NOMO-1 (cell line): ENCODE measurements at regions not wholly inside any gene's neighbourhood (a gene's known extent, or its start where the extent isn't known, plus 50 kb on each side); places are given as distances from the start of the nearest gene placed in this dataset.

Source experiments
- DNase-seq, 2 experiments: peaks; one replicate each; lab custom pipeline; 2025; ENCODE audit not compliant: unreplicated experiment in 2 of 2; lab: John Stamatoyannopoulos, UW

GRCh38 chr1:80417671-80418070 lies 1383.1 kb upstream of the ADGRL2 start:
- DNase-seq, result no peak

DNA sequence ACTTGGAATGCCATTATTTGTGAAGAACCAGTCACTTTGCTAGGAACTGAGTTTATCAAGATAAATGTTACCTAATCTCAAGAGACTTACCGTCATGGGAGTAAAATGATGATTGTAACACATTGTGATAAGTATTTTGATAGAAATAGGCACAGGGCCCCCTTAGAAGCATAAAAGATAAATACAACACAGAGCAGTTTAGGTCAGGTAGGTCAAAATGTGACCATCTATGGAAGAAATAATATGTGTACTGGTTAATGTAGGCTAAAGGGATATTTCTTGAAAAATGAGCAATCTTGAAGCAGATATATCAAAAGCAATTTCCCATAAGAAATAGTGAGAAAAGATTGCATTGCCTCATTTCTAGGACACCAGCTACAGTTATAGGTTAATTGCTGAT lies 1386.8 kb upstream of the ADGRL2 start:
- DNase-seq, result no peak

- no peak for DNase-seq
Measured at GRCh38 chr1:80410233-80410632, 1390.5 kb upstream of the ADGRL2 start.

DNA sequence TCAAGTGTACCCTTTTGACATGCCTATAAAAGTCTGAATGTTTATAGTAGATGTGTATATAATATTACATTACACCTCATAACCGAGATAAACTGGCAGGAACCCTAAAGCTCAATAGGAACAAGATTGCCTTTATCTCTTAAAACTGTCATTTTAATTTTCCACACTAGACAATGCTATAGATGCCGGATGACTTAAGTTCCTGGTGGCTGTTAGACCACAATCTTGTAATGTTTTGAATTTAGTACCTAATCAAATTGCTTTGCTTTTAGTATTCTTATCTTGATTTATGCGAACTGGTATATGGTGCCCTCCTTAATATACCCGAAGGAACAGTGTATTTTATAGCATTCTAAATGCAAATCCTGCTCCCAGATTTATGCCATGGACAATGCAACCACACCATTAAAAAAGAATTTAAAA lies 1397.0 kb upstream of the ADGRL4 start:
- DNase-seq, result no peak

- DNase-seq, result no peak
Measured at GRCh38 chr1:80402625-80403024, 1396.1 kb upstream of the ADGRL4 start.

GRCh38 chr1:80401757-80402156 lies 1395.2 kb upstream of the ADGRL4 start:
- no peak for DNase-seq

DNA sequence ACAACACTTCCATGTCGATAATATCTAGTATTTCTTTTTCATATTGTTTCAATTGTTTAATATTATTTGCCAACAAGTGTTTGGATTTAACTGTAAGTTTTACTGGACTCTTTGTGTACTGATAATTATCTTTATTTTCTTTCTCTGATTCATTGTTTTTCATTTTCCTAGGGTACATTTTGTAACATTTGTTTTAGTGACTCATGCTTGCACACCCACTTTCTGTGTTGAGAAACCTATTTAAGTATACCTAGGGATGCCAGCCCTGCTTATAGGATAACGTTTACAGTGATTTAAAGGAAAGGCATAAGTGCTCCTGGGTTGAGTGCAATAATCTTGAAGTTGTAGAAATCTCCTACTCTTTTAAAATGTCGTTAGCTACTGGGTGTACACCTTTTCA lies 1386.0 kb upstream of the ADGRL4 start:
- DNase-seq, result no peak

DNA sequence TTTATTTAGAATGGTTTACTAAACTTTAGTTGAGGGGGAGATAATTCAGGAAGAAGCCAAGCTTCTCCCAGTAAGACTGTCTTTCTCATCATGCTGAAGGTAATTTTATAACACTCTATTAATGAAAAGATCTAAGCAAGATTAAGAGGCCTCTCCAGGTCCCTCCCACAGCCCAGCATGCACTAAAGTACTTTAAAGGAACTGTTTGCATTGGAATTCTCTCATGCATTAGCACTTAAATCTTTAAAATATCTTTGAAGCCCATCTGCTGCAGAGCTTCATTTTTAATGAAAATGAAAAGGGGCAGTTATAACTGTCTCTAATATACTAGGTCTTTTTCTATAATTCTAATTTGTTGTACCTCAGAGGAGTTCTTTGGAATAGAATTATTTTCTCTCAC lies 1379.1 kb upstream of the ADGRL4 start:
- no peak for DNase-seq

- no peak for DNase-seq
Measured at GRCh38 chr1:80384959-80385358, 1378.4 kb upstream of the ADGRL4 start.

DNA sequence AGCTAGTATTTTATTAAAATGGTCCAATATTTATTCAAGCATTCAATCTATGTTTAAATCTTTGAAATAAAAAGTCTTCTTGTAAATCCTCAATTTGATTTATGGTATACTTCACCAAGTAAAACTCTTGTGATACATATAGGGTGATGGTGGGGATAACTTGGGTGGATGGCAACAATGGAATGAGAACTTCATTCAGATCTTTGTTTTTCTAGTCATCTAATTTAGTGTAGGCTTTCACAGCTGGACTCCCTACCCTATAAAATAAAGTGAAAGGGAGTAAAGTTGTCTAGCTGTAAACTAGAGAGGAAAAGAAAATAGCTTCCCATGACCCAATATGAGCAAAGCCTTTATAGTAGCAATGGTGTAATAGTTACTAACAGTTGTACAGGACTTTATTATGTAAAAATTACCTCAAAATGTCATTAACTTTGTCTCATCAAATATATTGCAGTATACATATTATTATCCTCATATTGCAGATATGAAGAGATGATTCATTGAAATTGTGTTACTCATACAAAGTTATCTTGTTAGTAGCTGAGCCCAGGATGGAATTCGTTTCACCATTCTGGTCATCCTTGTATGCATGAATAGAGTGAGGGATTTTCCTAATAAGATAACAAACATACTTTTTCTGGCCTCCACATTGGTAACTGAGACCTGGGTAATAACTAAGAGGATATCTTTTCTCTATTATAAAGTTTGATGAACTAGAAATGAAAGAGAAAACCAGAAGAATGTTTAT lies 1377.7 kb upstream of the ADGRL4 start:
- DNase-seq, result no peak

- DNase-seq, result no peak
Measured at GRCh38 chr1:80375662-80376061, 1369.1 kb upstream of the ADGRL4 start.

- DNase-seq, result no peak
Measured at GRCh38 chr1:80375109-80375508, 1368.6 kb upstream of the ADGRL4 start.

DNA sequence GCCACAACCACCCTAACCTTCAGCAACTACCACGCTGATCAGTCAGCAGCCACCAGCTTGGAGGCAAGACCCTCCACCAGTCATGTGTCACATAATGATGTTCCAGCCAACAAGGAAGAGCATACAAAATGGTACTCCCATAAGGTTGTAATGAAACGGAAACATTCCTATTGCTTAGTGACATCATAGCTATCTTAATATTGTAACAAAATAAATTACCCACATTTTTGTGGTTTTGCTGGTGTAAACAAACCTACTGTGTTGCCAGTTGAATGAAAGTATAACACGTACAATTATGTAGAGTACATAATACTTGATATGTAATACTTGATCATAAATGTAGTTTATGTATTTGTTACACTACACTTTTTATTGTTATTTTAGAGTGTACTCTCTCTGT lies 1363.2 kb upstream of the ADGRL4 start:
- DNase-seq, result no peak

DNA sequence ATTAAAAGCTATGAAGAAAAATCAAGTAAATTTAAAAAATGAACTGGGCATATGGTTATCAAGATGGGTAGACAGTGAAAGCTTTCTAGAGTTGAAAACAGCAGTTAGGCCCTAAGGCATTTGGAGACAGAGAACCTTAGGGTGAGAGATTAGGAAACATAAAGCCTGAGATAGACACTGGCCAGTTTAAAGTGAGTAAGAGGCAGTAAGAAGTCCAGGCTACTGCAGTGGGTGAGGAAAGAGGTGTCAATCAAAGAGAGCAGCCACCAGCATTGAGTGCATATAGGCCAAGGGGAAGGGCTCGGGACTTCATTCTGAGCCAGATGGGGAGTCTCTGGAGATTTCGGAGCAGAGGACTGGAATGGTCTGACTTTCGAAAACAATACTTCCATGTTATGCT lies 1360.5 kb upstream of the ADGRL4 start:
- DNase-seq, result no peak

DNA sequence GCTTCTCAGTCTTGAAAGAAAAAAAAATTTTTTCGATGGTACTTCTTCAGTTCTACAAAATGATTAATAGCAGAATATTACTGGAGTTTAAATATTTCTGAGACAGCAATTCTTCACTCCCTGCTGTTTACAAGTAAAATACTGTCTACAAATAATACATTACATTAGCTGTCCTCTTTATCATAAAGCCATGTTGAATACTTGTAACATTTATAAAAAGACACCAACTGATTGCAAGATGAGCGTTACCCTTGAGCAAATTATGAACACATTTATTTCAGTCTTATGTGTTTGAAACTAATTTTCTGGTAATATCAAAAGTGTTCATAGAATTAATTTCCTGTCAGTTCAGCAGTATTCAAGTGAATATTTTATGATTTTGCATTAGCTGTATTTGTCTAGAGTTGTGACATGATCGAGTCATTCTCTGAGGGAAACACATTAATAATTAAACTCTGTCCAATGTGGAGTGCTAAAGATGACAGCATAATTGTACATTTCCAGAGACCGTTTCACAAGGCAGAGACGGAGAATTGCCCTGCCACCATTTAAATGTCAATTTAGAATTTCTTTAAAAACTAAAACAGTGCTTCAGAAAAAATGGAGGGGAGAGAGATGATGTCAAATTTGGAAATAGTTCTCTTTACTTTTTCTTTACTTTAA lies 1359.0 kb upstream of the ADGRL4 start:
- DNase-seq, result no peak

DNA sequence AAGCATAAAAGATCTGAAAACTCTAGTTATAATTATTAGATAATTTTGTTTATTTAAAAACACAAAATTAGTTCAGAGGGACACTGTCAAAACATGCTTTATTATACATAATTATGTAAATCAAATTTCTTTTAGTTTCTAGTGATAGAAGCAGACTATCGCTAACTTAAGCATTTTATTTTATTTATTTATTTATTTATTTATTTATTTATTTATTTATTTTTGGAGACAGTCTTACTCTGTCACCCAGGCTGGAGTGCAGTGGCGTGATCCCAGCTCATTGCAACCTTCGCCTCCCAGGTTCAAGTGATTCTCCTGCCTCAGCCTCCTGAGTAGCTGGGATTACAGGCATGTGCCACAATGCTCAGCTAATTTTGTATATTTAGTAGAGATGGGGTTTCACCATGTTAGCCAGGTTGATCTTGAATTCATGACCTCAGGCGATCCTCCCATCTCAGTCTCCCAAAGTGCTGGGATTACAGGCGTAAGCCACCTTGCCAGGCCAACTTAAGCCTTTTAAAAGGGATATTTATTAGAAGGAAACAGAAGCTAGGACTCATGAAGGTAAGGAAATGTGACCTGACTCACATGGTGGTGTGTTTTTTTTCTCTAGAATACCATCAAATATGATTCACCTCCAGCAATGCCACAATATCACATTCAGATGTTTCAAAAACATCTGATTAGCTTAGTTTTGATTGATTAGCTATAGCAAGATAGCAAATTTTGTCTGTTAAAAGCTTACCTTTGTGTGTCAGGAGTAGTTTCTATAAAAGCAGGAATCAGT lies 1357.4 kb upstream of the ADGRL4 start:
- no peak for DNase-seq

- DNase-seq, result no peak
Measured at GRCh38 chr1:80359666-80360065, 1353.1 kb upstream of the ADGRL4 start.

DNA sequence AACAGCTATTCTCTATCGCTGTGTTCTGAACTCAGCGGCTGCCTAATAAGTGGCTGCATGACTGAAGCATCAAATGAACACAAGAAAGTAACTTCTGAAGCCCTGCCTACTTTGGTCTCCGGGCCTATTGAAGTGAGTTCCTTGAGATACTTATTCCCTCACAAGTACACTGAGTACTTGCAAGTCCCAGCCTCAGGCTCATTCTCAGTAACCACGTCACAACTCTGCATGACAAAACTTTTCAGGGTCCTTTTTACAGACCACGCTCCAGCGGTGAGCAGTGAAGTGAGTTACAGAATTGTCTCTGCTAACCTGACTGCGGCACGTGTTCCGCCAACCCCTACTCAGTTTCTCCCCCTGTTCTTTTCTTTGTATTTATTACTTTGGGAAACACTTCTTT lies 1342.7 kb upstream of the ADGRL4 start:
- DNase-seq, result no peak

GRCh38 chr1:80341021-80341420 lies 1334.5 kb upstream of the ADGRL4 start:
- no peak for DNase-seq

GRCh38 chr1:80318108-80318507 lies 1311.6 kb upstream of the ADGRL4 start:
- DNase-seq, result no peak

- no peak for DNase-seq
Measured at GRCh38 chr1:80310703-80311245, 1304.2 kb upstream of the ADGRL4 start.
